Duodenal mucosa (tissue), 2 donors: ENCODE measurements at regions not wholly inside any gene's neighbourhood (a gene's known extent, or its start where the extent isn't known, plus 50 kb on each side); places are given as distances from the start of the nearest gene placed in this dataset.

Source experiments
- H3K27ac ChIP-seq: one replicate; pipeline ENCODE4 v1.7.0; 2013; ENCODE audit warnings: low read depth, low read length
- H3K27me3 ChIP-seq, 2 donors: one replicate each; pipeline ENCODE4 v1.7.0; 2013; ENCODE audit warnings: low read length in 2 of 2, control low read depth in 1 of 2; ENCODE audit not compliant: insufficient read depth in 2 of 2, control insufficient read depth in 1 of 2
- H3K36me3 ChIP-seq, 2 donors: one replicate each; pipeline ENCODE4 v1.7.0; 2013; ENCODE audit warnings: low read length in 2 of 2, control low read depth in 1 of 2; ENCODE audit not compliant: insufficient read depth in 2 of 2, control insufficient read depth in 1 of 2
- H3K4me1 ChIP-seq, 2 donors: one replicate each; pipeline ENCODE4 v1.7.0; 2013; ENCODE audit warnings: low read length in 2 of 2, control low read depth in 1 of 2; ENCODE audit not compliant: insufficient read depth in 2 of 2, control insufficient read depth in 1 of 2
- H3K4me3 ChIP-seq, 2 donors: one replicate each; pipeline ENCODE4 v1.7.0; 2013; ENCODE audit warnings: low read length in 2 of 2, low read depth in 1 of 2
- H3K9ac ChIP-seq, 2 donors: one replicate each; pipeline ENCODE4 v1.7.0; 2013; ENCODE audit warnings: low read length in 2 of 2, low read depth in 1 of 2
- H3K9me3 ChIP-seq, 2 donors: one replicate each; pipeline ENCODE4 v1.7.0; 2013; ENCODE audit warnings: low read length in 2 of 2, control low read depth in 1 of 2; ENCODE audit not compliant: control insufficient read depth in 1 of 2

- Histone ChIP-seq H3K4me1 (no peaks in the 10 kb centered on the region), H3K36me3 (no peaks in the 10 kb centered on the region), H3K9ac (no peak overlapping the region), H3K4me3 (no peak overlapping the region), H3K27ac (no peak overlapping the region), H3K27me3 (no peaks in the 10 kb centered on the region), H3K9me3 (no peaks in the 10 kb centered on the region)
Observed at GRCh38 chr10:10493833-10494232, 523.8 kb upstream of the CELF2 start.

GRCh38 chr10:10497245-10497644 is 520.4 kb upstream of the CELF2 start:
- H3K4me1 ChIP-seq = no peaks in the 10 kb centered on the region
- no peak overlapping the region for H3K27ac ChIP-seq
- H3K9ac ChIP-seq = no peak overlapping the region
- no peak overlapping the region for H3K4me3 ChIP-seq
- H3K9me3 ChIP-seq = no peaks in the 10 kb centered on the region
- no peaks in the 10 kb centered on the region for H3K36me3 ChIP-seq
- no peaks in the 10 kb centered on the region for H3K27me3 ChIP-seq

- Histone ChIP-seq H3K36me3 (no peaks in the 10 kb centered on the region), H3K4me3 (no peak overlapping the region), H3K9ac (no peak overlapping the region), H3K4me1 (no peaks in the 10 kb centered on the region), H3K27ac (no peak overlapping the region), H3K9me3 (no peaks in the 10 kb centered on the region), H3K27me3 (no peaks in the 10 kb centered on the region)
Observed at GRCh38 chr10:10498781-10499180, 518.9 kb upstream of the CELF2 start.

- Histone ChIP-seq H3K36me3 (no peaks in the 10 kb centered on the region), H3K9ac (no peak overlapping the region), H3K4me1 (no peaks in the 10 kb centered on the region), H3K9me3 (no peaks in the 10 kb centered on the region), H3K4me3 (no peak overlapping the region), H3K27me3 (no peaks in the 10 kb centered on the region), H3K27ac (no peak overlapping the region)
Observed at GRCh38 chr10:10499839-10500238, 517.8 kb upstream of the CELF2 start.

- Histone ChIP-seq H3K4me3 (no peak overlapping the region), H3K27ac (no peak overlapping the region), H3K9me3 (no peaks in the 10 kb centered on the region), H3K36me3 (no peaks in the 10 kb centered on the region), H3K27me3 (no peaks in the 10 kb centered on the region), H3K4me1 (no peaks in the 10 kb centered on the region), H3K9ac (no peak overlapping the region)
Observed at GRCh38 chr10:10500937-10501336, 516.7 kb upstream of the CELF2 start.

- no peak overlapping the region for H3K4me3 ChIP-seq
- no peaks in the 10 kb centered on the region for H3K4me1 ChIP-seq
- H3K27me3 ChIP-seq = no peaks in the 10 kb centered on the region
Observed at GRCh38 chr10:10503772-10504171, 513.9 kb upstream of the CELF2 start.

GRCh38 chr10:10508211-10508610 is 509.5 kb upstream of the CELF2 start:
- no peak overlapping the region for H3K4me3 ChIP-seq
- H3K36me3 ChIP-seq = no peaks in the 10 kb centered on the region
- H3K4me1 ChIP-seq = no peaks in the 10 kb centered on the region
- no peaks in the 10 kb centered on the region for H3K27me3 ChIP-seq
- H3K9ac ChIP-seq = no peak overlapping the region
- H3K9me3 ChIP-seq = no peaks in the 10 kb centered on the region
- H3K27ac ChIP-seq = no peak overlapping the region

More at GRCh38 chr10:10503772-10504171, 513.9 kb upstream of the CELF2 start:
- Histone ChIP-seq H3K27ac (no peak overlapping the region), H3K9me3 (no peaks in the 10 kb centered on the region), H3K36me3 (no peaks in the 10 kb centered on the region), H3K9ac (no peak overlapping the region)

GRCh38 chr10:10510179-10510578 is 507.5 kb upstream of the CELF2 start:
- H3K36me3 ChIP-seq = no peaks in the 10 kb centered on the region
- H3K9ac ChIP-seq = no peak overlapping the region
- H3K4me3 ChIP-seq = no peak overlapping the region
- H3K27me3 ChIP-seq = no peaks in the 10 kb centered on the region
- H3K9me3 ChIP-seq = no peaks in the 10 kb centered on the region
- no peak overlapping the region for H3K27ac ChIP-seq
- no peaks in the 10 kb centered on the region for H3K4me1 ChIP-seq

- Histone ChIP-seq H3K4me3 (no peak overlapping the region), H3K27ac (no peak overlapping the region), H3K9ac (no peak overlapping the region)
Observed at GRCh38 chr10:10513067-10513466, 504.6 kb upstream of the CELF2 start.

GRCh38 chr10:10513898-10514297 is 503.8 kb upstream of the CELF2 start:
- Histone ChIP-seq H3K36me3 (no peaks in the 10 kb centered on the region), H3K4me1 (no peaks in the 10 kb centered on the region), H3K27me3 (no peaks in the 10 kb centered on the region), H3K9ac (no peak overlapping the region), H3K9me3 (no peaks in the 10 kb centered on the region), H3K4me3 (no peak overlapping the region), H3K27ac (no peak overlapping the region)

More at GRCh38 chr10:10513067-10513466, 504.6 kb upstream of the CELF2 start:
- Histone ChIP-seq H3K27me3 (no peaks in the 10 kb centered on the region), H3K36me3 (no peaks in the 10 kb centered on the region), H3K9me3 (no peaks in the 10 kb centered on the region), H3K4me1 (no peaks in the 10 kb centered on the region)

- H3K27me3 ChIP-seq = no peaks in the 10 kb centered on the region
- H3K9ac ChIP-seq = no peak overlapping the region
- H3K27ac ChIP-seq = no peak overlapping the region
- H3K4me3 ChIP-seq = no peak overlapping the region
- no peaks in the 10 kb centered on the region for H3K4me1 ChIP-seq
- no peaks in the 10 kb centered on the region for H3K9me3 ChIP-seq
- H3K36me3 ChIP-seq = no peaks in the 10 kb centered on the region
Observed at GRCh38 chr10:10514797-10515196, 502.9 kb upstream of the CELF2 start.
